ENCODE measurements at regions not wholly inside any gene's neighbourhood (a gene's known extent, or its start where the extent isn't known, plus 50 kb on each side); places are given as distances from the start of the nearest gene placed in this dataset.
A peak's percentile ranks its signal among the peaks of the same experiment; 100 is the strongest.

- no peak for DNase-seq (ENCODE audit: low read depth in 3 of 3, low spot score in 1 of 3)
These were observed 374.7 kb downstream of the TNS1 start for GRCh38 chr2:217628061-217628460.

GRCh38 chr2:217626926-217627325, 375.9 kb downstream of the TNS1 start:
- no peak for DNase-seq (ENCODE audit: low read depth in 3 of 3, low spot score in 1 of 3)

- no peak for DNase-seq (ENCODE audit: low read depth in 3 of 3, low spot score in 1 of 3)
These were observed 377.1 kb downstream of the TNS1 start for GRCh38 chr2:217625557-217626169.

DNA sequence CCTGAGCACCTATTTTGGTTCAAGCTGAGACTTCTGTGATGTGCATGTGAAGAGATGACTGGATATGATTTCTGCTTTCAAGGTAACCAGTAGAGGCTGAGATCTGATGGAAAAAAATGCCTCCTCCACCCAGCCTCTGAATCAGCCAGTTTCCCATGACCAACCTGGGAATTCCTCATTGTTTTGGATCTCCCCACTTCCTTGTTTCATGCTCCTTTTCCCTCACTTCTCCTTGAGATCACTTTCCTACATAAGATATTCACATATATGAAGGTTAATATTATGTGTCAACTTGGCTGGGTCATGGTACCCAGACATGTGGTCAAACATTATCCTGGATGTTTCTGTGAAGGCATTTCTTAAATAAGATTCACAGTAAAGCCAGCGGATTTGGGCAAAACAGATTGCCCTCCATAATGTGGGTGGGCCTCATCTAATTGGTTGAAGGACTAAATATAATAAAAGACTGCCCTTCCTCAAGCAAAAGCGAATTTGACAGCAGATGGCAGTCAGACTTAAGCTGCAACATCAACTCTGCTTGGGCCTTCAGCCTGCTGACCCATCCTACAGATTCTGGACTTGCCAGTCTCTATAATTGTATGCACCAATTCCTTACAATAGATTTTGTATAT, 379.4 kb downstream of the TNS1 start:
- no peak for DNase-seq (ENCODE audit: low read depth in 3 of 3, low spot score in 1 of 3)

GRCh38 chr2:217622205-217623060, 380.4 kb downstream of the TNS1 start:
- DNase-seq (ENCODE audit: low read depth in 3 of 3, low spot score in 1 of 3) = no peak

DNA sequence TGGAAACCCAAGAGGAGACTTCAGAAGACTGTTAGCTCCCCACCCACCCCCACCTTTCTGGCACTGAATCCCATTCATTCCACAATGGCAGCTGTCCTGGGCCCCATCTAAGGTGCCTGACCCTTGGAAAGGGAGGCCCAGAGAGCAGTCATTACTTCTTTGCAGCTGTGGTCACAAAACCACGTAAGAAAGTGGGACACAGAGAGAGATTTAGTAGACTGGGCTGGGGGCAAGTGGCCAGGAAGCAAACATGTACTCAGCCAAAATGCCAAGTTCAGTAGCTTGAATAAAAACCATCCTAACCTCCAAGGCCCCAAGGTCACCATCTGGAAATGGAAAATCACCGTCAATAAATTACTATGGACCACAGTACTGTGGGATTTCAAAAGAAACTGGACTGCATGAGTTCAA, 381.4 kb downstream of the TNS1 start:
- DNase-seq (ENCODE audit: low read depth in 3 of 3, low spot score in 1 of 3) = no peak

- no peak for DNase-seq (ENCODE audit: low read depth in 3 of 3, low spot score in 1 of 3)
These were observed 384.1 kb downstream of the TNS1 start for GRCh38 chr2:217618744-217619143.

DNA sequence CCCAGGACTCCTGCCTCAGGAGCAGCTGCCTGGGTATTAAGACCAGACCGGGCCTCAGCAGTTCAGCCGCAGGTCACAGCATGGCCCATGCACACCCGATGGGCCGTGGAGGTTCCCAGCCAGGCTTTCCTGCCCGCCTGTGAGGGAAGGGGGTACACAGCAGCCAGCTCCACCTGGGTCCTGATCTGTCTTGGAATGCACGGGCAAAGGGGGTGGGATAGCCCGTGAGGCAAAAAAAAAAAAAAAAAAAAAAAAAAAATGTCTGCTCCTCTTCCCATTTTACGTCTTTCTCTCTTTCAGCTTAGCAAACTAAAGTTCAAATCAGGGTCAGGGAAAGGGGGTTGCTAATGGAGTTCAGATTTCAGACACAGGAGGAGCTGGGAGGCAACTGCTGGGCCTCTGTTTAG, 385.2 kb downstream of the TNS1 start:
- no peak for DNase-seq (ENCODE audit: low read depth in 3 of 3, low spot score in 1 of 3)

DNA sequence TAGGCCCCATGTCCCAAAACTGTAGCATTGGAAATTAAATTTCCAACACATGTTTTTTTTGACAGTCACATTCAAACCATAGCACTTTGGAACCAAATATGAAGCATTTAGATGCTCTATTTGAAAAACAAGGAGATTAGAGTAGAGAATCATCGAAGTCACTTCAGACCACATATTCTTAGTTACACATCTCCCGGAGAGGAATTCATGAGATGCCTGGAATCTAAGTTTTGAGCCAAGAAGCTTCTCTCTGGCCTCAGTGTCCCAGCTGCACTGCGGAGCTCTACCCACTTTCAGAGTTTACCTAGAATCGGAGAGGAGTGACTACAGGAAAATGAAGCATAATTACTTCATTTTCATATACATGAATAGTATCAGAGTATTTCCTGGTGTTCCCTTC, 385.9 kb downstream of the TNS1 start:
- no peak for DNase-seq (ENCODE audit: low read depth in 3 of 3, low spot score in 1 of 3)

DNA sequence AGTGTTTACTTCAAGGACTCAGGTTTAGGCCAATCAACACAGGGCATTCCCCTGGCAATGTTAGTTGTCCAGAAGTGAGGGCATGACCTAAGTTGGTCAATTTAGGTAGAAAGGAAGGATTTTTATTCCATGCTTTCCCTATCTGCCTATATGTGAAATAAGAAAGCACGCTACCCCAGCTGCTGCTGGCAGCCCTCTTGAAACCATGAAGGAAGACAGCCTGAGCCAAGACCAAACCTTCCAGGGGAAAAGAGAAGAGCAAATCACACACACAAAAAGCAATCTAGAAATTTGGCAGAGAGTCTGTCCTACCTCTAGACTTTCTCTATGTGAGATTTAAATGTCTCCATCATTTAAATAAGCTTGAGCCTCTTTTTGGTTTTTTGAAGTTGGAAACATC, 387.6 kb downstream of the TNS1 start:
- no peak for DNase-seq (ENCODE audit: low read depth in 3 of 3, low spot score in 1 of 3)

DNA sequence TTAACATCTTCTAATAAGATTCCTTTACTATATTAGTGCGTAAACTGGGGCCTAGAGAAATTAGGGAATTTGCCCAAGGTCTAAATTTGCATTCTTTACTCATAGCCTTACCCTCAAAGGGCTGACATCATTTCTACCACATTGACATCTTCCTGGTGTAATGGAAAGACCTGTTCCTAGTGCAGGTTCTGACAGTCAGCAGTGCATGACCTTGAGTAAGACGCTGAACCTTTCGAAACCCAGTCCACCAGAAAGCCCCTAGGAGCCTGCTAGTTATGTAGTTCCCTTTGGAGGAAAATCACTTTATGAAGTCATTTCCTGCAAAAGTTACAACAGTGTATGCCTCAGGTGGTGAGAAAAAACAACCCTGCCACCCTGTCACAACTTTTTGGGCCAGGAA, 388.3 kb downstream of the TNS1 start:
- no peak for DNase-seq (ENCODE audit: low read depth in 3 of 3, low spot score in 1 of 3)

GRCh38 chr2:217614096-217614495, 388.7 kb downstream of the TNS1 start:
- DNase-seq (ENCODE audit: low read depth in 3 of 3, low spot score in 1 of 3) = no peak

DNA sequence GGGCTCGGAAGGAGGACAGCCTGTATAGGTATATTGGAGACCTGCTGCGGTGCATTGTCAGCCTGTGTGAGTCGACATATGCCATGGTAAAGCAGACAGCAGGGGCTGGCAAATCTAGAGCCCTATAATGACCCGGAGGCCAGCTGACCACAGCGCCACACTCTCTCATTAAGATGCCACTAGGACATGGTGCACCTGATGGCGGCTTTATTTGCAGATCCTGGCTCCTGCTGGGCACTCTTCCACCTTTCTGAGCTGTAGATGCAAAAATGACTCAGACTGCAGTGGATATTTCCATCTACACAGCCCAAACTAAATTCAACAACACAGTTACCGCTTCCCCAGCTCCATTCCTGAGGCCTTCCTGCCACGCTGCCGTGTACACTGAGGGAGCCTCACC, 389.9 kb downstream of the TNS1 start:
- DNase-seq (ENCODE audit: low read depth in 3 of 3, low spot score in 1 of 3) = no peak

DNA sequence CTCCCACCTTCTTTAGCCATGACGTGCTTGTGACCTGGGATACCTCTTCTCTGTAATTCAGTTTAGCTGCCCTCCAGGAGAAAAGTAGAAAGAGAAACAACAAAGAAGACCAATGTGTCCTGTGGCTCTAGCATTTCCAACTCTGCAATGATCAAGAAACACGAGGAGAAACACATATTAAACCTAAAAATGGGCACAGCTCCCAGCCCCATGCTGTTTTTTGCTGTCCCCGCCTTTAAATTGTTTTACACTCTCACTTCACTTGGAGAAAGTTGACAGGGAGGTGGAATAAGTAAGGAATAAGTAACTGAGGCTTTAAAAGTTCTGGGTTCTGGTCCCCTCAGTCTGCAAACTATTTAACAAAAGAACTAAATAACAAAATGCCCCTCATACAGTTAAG, 390.6 kb downstream of the TNS1 start:
- no peak for DNase-seq (ENCODE audit: low read depth in 3 of 3, low spot score in 1 of 3)

DNA sequence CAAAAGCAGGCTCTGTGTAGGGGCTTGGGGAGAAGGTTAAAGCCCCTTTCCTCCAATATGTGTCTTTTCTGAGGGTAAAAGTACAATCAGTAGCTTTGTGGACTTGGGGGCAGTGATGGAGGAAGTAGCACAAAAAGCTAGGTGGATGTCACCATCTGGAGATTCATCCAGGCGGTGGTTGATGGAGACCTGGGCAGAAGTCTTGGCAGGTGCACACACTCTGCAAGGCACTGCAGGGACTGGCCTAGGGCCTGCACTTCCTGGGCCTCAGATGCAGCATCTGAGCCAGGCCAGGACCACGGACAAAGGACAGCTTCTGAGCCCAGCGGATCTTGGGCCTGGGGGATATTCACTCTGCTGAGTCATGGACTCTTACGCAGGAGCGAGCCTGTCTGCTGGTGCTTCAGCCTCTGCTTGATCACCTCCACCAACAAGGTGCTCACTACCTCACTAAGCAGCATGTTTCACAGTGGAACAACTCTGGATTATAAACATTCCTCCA, 391.1 kb downstream of the TNS1 start:
- no peak for DNase-seq (ENCODE audit: low read depth in 3 of 3, low spot score in 1 of 3)

DNA sequence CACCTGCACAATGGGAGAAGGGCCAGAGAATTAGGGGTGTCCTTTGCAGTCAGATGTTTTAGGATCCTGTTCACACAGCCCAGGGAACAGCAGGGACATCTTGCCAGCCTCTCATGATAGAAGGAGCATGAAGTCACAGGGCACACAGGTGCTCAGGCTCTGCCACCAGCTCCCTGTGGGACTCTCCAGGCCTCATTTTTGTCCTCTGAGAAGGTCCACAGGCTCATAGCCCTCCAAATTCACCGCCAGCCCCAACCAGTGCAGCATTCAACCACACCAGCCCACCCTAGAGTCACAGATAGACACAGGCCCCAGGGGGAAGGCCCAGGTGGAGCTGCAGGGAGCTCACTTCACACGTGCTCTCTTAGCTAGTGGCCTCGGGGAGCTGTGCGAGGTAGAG, 391.7 kb downstream of the TNS1 start:
- no peak for DNase-seq (ENCODE audit: low read depth in 3 of 3, low spot score in 1 of 3)

- peak in 2 of 3 donors; percentile 7 to 15 for DNase-seq (ENCODE audit: low read depth in 3 of 3, low spot score in 1 of 3)
These were observed 392.4 kb downstream of the TNS1 start for GRCh38 chr2:217610401-217610814.

DNA sequence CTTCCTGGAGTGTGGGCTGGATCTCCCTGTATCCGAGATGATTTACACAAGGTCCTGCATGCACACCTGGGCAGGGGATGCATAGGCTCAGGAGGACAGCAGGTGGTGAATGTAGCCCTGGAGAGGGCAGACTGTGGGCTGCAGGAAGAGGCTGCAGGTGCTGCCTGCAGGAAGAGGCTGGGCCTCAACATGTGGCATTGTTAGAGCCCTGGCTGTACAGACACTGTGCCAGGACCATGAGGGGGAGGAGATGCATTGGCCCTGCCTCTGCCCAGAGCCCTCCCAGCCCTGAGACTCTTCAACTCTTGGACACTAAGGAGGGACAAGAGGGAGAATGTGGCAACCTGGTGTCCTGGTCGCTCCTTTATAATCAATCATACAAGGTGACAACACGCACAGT, 392.8 kb downstream of the TNS1 start:
- DNase-seq (ENCODE audit: low read depth in 3 of 3, low spot score in 1 of 3) = no peak

GRCh38 chr2:217606296-217606695, 396.5 kb downstream of the TNS1 start:
- DNase-seq (ENCODE audit: low read depth in 3 of 3, low spot score in 1 of 3) = no peak

GRCh38 chr2:217604527-217605194, 398.1 kb downstream of the TNS1 start:
- DNase-seq (ENCODE audit: low read depth in 3 of 3, low spot score in 1 of 3) = no peak

GRCh38 chr2:217601601-217602000, 401.2 kb downstream of the TNS1 start:
- DNase-seq (ENCODE audit: low read depth in 3 of 3, low spot score in 1 of 3) = no peak

DNA sequence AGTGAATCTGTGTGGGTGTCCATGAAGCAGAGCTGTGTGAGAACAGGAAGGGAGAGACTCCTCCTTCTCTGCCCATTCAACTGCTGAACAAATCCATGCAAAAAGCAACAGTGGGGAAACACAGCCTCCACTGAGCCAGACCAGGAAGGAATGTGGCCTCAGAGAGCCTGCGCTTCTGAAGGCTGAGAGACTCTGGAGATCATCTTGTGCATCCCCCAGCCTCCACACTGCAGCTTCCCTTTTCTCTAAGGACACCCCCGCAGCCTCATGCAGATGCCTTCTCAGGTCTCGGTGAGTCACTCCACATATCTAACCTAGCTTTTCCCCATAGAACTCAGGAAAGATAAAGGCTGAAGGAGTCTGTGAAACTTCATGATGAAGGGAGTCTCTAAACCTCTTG, 402.9 kb downstream of the TNS1 start:
- no peak for DNase-seq (ENCODE audit: low read depth in 3 of 3, low spot score in 1 of 3)

Measured in stimulated activated CD4-positive, alpha-beta T cell treated with anti-CD3 and anti-CD28 coated beads, TNF-alpha, amount 100 ng/mL, for 1 hour (primary cell).